ENCODE measurements at regions not wholly inside any gene's neighbourhood (a gene's known extent, or its start where the extent isn't known, plus 50 kb on each side); places are given as distances from the start of the nearest gene placed in this dataset.

- intact Hi-C loops (cut with DNase I), result no loop called here
- Histone ChIP-seq H3K36me3 (no peaks in the 10 kb centered on the region), H3K9me3 (no peaks in the 10 kb centered on the region), H3K27me3 (no peaks in the 10 kb centered on the region), H3K4me3 (no peak overlapping the region), H3K4me1 (no peaks in the 10 kb centered on the region), H3K27ac (no peak overlapping the region)
- ATAC-seq, result no peak
- TF ChIP-seq, protein P1, sequence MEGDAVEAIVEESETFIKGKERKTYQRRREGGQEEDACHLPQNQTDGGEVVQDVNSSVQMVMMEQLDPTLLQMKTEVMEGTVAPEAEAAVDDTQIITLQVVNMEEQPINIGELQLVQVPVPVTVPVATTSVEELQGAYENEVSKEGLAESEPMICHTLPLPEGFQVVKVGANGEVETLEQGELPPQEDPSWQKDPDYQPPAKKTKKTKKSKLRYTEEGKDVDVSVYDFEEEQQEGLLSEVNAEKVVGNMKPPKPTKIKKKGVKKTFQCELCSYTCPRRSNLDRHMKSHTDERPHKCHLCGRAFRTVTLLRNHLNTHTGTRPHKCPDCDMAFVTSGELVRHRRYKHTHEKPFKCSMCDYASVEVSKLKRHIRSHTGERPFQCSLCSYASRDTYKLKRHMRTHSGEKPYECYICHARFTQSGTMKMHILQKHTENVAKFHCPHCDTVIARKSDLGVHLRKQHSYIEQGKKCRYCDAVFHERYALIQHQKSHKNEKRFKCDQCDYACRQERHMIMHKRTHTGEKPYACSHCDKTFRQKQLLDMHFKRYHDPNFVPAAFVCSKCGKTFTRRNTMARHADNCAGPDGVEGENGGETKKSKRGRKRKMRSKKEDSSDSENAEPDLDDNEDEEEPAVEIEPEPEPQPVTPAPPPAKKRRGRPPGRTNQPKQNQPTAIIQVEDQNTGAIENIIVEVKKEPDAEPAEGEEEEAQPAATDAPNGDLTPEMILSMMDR (IDR thresholded peaks at IDR 0.05), result no peak
- no peak for FAIRE-seq
- DNase-seq, result no peak
- 49 to 66% methylated on average over 2 of the region's 2 CpGs for WGBS, 2 donors
Measured at GRCh38 chr2:81007104-81007503, 702.6 kb upstream of the LRRTM1 start.

GRCh38 chr2:81002906-81003305 lies 698.4 kb upstream of the LRRTM1 start:
- no peak for FAIRE-seq

DNA sequence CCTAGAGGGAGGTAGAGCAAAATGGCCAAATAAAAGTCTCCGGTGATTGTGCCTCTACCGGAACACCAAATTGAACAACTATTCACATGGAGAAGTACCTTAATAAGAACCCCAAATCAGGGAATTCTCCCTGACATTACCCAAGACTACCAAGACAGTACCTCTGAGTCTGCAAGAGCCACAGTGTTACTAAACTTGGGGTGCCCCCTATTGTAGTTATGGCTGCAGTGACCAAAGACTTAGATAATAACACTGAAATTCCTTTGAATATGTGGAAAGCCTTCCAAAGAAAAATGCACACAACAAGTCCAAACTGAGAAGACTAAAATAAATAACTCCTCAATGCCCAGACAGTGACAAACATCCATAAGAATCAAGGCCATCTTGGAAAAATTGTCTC lies 682.9 kb upstream of the LRRTM1 start:
- TF ChIP-seq, protein P1 (IDR thresholded peaks at IDR 0.05), result no peak
- no peak overlapping the region for H3K4me3 ChIP-seq
- no peak overlapping the region for H3K27ac ChIP-seq
- H3K36me3 ChIP-seq, result no peaks in the 10 kb centered on the region
- WGBS, 2 donors, result 94 to 100% methylated on average over 2 of the region's 2 CpGs
- H3K9me3 ChIP-seq, result no peaks in the 10 kb centered on the region
- intact Hi-C loops (cut with DNase I), result no loop called here
- FAIRE-seq (no peak), DNase-seq (no peak), ATAC-seq (no peak)
- no peaks in the 10 kb centered on the region for H3K4me1 ChIP-seq
- no peaks in the 10 kb centered on the region for H3K27me3 ChIP-seq

More at GRCh38 chr2:81002906-81003305, 698.4 kb upstream of the LRRTM1 start:
- TF ChIP-seq, protein P1 (IDR thresholded peaks at IDR 0.05), result no peak
- 61 to 68% methylated on average over 2 of the region's 2 CpGs for WGBS, 2 donors
- no peak overlapping the region for H3K27ac ChIP-seq
- no peaks in the 10 kb centered on the region for H3K36me3 ChIP-seq
- ATAC-seq, result no peak
- H3K9me3 ChIP-seq, result no peaks in the 10 kb centered on the region
- H3K4me1 ChIP-seq, result no peaks in the 10 kb centered on the region
- no peak overlapping the region for H3K4me3 ChIP-seq
- DNase-seq, result no peak
- H3K27me3 ChIP-seq, result no peaks in the 10 kb centered on the region
- intact Hi-C loops (cut with DNase I), result no loop called here

GRCh38 chr2:80969900-80970299 lies 665.3 kb upstream of the LRRTM1 start:
- no peak overlapping the region for H3K4me3 ChIP-seq
- H3K27ac ChIP-seq, result no peak overlapping the region
- no peaks in the 10 kb centered on the region for H3K4me1 ChIP-seq
- H3K27me3 ChIP-seq, result no peaks in the 10 kb centered on the region
- TF ChIP-seq, protein P1 (IDR thresholded peaks at IDR 0.05), result no peak
- ATAC-seq, result no peak
- no peak for DNase-seq
- intact Hi-C loops (cut with DNase I), result no loop called here
- no peak for FAIRE-seq
- H3K36me3 ChIP-seq, result no peaks in the 10 kb centered on the region
- no peaks in the 10 kb centered on the region for H3K9me3 ChIP-seq

DNA sequence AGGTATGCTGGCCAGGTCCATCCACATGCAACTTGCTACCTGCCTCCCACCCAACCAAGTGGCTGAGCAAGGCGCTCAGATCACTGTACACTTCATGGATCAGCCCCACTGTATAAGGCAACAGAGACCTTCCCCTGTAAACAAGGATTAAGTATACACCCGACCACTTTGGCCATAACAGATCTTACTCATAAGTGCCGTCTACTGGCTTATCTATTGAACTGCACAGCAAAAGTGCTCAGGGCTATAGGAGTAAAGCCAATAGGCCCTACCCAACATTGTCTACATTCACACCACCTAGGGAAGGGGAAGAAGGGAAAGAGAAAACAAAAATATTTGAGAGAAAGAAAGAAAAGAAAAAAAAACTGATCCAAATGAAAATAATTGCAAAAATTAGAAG lies 663.9 kb upstream of the LRRTM1 start:
- H3K4me1 ChIP-seq, result no peaks in the 10 kb centered on the region
- FAIRE-seq (no peak), DNase-seq (no peak), ATAC-seq (no peak)
- WGBS, 2 donors, result 51 to 53% methylated on average over 3 of the region's 3 CpGs
- H3K27me3 ChIP-seq, result no peaks in the 10 kb centered on the region
- intact Hi-C loops (cut with DNase I), result no loop called here
- no peaks in the 10 kb centered on the region for H3K36me3 ChIP-seq
- H3K27ac ChIP-seq, result no peak overlapping the region
- no peaks in the 10 kb centered on the region for H3K9me3 ChIP-seq
- TF ChIP-seq, protein P1 (IDR thresholded peaks at IDR 0.05), result no peak
- no peak overlapping the region for H3K4me3 ChIP-seq

Data from pancreas (tissue), 10 donors.